Esophagus squamous epithelium (tissue), 4 donors: ENCODE measurements at regions not wholly inside any gene's neighbourhood (a gene's known extent, or its start where the extent isn't known, plus 50 kb on each side); places are given as distances from the start of the nearest gene placed in this dataset.

ENCODE experiments used
- POLR2A ChIP-seq, 4 donors: fragments of 450-650 bp; IDR thresholded peaks; one replicate each; pipeline ENCODE4 v1.6.1; 2017; ENCODE audit warnings: antibody characterized with exemption in 4 of 4, mild to moderate bottlenecking in 4 of 4, moderate library complexity in 3 of 4
- TF ChIP-seq, protein P1 (sequence below), 6 experiments: fragments of 450-650 bp in 4 of 6; fragments of 200-600 bp in 2 of 6; sonication (generic) in 2 of 6; IDR thresholded peaks; one replicate each; pipeline ENCODE4 v1.5.1; 2016 to 2019; ENCODE audit warnings: antibody characterized with exemption in 6 of 6, mild to moderate bottlenecking in 4 of 6, moderate library complexity in 4 of 6

DNA sequence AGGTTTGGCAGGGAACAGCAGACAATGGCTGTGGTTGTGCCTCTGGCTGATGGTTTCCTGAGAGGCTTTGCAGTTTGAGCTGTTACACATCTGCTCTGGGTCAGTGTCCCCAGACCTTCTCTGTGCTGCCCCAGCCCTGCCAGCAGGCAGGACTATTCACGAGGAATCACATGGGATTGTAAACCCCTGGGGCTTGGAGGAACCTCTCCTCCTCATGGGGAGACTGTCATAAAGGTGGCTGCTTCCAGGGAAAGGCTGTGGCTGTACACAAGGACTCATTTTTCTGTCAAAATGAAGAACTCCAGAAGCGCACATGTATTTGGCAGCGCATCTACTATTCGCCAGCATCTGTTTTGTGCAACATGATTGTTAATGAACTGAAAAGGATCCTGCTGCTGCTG, 142.6 kb upstream of the CYP1B1 start:
- TF ChIP-seq, protein P1, sequence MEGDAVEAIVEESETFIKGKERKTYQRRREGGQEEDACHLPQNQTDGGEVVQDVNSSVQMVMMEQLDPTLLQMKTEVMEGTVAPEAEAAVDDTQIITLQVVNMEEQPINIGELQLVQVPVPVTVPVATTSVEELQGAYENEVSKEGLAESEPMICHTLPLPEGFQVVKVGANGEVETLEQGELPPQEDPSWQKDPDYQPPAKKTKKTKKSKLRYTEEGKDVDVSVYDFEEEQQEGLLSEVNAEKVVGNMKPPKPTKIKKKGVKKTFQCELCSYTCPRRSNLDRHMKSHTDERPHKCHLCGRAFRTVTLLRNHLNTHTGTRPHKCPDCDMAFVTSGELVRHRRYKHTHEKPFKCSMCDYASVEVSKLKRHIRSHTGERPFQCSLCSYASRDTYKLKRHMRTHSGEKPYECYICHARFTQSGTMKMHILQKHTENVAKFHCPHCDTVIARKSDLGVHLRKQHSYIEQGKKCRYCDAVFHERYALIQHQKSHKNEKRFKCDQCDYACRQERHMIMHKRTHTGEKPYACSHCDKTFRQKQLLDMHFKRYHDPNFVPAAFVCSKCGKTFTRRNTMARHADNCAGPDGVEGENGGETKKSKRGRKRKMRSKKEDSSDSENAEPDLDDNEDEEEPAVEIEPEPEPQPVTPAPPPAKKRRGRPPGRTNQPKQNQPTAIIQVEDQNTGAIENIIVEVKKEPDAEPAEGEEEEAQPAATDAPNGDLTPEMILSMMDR (IDR thresholded peaks at IDR 0.05): no peak
- no peak for TF ChIP-seq POLR2A (IDR thresholded peaks at IDR 0.05)
